ENCODE measurements at regions not wholly inside any gene's neighbourhood (a gene's known extent, or its start where the extent isn't known, plus 50 kb on each side); places are given as distances from the start of the nearest gene placed in this dataset.
"Not testable (repeated sequence)": the region's sequence is repeated elsewhere in the genome, so short reads cannot be mapped to it uniquely, and the experiment has no call there.

DNA sequence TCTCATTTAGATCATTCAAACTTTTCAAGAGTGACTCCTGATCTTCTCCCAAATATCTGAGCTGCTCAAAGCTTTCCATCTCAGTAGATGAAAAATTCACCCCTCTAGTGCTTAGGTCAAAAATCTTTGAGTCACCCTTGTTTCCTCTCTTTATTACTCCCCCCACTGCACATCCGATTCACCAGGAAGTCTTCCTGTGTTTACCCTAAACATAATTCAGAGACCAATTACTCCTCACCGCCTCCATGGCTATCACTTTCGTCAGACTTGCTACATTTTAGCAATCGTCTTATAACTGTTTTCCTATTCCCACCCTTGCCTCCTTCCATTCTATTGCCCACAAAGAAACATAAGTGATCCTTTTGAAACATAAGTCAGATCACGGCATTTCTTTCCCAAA, 94.8 kb downstream of the SPDYE17 start:
- POLR2A ChIA-PET, H3K27ac Mint-ChIP-seq, H3K9me3 Mint-ChIP-seq, DNase-seq, H3K36me3 Mint-ChIP-seq, H3K4me1 Mint-ChIP-seq, H3K4me3 Mint-ChIP-seq, ATAC-seq: not testable (repeated sequence)
- peaks cover 0 to 13% (median 4%) of the 10 kb centered on the region in 5 donors for H3K27me3 Mint-ChIP-seq

DNA sequence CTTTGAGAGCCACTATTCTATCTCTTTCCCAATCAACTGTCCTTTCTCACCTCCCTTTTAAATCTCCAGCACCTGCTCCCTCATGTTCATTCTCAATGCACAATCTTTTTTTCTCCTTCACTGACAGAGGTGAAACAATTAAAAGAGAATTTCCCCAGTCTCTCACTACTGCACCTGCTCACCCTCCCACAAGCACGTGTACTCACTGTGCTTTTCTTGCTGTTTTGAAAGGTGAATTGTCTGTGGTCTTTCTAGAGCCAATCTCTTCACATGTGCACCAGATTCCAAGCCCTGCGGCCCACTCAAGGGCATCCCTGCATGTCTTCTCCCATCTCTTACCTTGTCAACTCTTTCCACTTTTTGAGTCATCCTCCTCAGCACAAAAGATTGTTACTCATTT, 95.8 kb downstream of the SPDYE17 start:
- POLR2A ChIA-PET, H3K36me3 Mint-ChIP-seq, H3K4me1 Mint-ChIP-seq, H3K27ac Mint-ChIP-seq, DNase-seq, H3K4me3 Mint-ChIP-seq, H3K9me3 Mint-ChIP-seq, ATAC-seq: not testable (repeated sequence)
- H3K27me3 Mint-ChIP-seq = peaks cover 0 to 13% (median 4%) of the 10 kb centered on the region in 5 donors

DNA sequence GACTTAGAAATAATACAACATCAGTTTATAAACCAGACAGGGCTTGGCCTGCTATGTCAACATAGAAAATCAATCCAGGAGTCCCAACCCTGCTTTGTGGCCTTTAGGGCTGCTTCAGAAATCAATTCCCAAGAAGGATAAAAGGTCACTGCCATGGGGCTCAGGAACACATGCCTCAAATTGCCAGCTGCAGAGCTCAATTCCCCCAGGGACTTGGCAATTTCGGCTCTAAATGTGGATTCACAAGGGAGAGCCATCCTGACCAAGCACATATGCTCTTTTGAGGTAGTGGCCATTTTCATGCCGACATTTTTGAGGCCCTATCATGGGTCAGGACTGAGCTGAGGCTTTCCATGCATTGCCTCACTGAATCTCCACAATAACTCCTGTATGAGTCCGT, 97.5 kb downstream of the SPDYE17 start:
- POLR2A ChIA-PET, H3K4me3 Mint-ChIP-seq, DNase-seq, H3K36me3 Mint-ChIP-seq, ATAC-seq, H3K9me3 Mint-ChIP-seq, H3K27ac Mint-ChIP-seq, H3K4me1 Mint-ChIP-seq: not testable (repeated sequence)
- H3K27me3 Mint-ChIP-seq = peaks cover 0 to 17% (median 4%) of the 10 kb centered on the region in 5 donors

DNA sequence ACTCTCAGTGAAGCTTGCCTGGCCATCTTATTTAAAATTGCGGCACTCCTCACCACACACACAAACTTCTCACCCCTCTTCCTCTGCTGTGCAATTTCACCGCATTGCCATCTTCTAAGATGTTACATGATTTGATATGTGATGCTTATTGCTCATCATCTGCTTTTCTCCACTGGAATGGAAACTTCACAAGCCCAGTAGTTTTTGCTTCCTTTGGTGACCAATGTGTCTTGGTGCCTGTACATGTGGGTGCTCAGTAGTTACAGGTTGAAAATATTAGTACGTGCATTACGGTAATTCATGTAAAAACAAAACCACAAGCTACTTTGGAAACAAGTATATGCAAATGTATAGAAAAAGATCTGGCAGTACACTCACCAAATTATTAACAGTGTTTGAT, 99.2 kb downstream of the SPDYE17 start:
- H3K36me3 Mint-ChIP-seq, POLR2A ChIA-PET, DNase-seq, H3K4me1 Mint-ChIP-seq, H3K9me3 Mint-ChIP-seq, H3K4me3 Mint-ChIP-seq, ATAC-seq, H3K27ac Mint-ChIP-seq: not testable (repeated sequence)
- peaks cover 0 to 20% (median 4%) of the 10 kb centered on the region in 5 donors for H3K27me3 Mint-ChIP-seq

DNA sequence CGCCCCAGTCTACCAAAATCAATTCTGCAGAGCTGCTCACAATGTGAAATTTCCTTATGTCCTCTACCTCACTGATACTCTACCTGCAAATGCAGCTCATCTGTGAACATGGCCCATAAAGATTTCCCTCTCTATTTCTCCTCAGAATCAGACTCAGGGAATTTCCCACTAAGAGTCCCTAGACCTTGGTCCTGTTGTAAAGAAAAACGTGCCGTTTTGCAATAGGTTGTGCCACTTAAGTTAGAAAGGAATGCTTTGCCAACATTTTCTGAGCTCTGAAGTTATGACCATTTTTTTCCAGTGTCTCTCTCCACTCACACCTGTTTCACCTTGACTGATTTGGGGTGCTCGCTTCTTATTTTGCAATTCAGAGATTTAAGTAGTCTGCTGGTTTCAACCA, 100.7 kb downstream of the SPDYE17 start:
- H3K27ac Mint-ChIP-seq, POLR2A ChIA-PET, H3K9me3 Mint-ChIP-seq, H3K4me3 Mint-ChIP-seq, ATAC-seq, DNase-seq, H3K4me1 Mint-ChIP-seq, H3K36me3 Mint-ChIP-seq: not testable (repeated sequence)
- peaks cover 0 to 17% (median 0%) of the 10 kb centered on the region in 5 donors for H3K27me3 Mint-ChIP-seq

DNA sequence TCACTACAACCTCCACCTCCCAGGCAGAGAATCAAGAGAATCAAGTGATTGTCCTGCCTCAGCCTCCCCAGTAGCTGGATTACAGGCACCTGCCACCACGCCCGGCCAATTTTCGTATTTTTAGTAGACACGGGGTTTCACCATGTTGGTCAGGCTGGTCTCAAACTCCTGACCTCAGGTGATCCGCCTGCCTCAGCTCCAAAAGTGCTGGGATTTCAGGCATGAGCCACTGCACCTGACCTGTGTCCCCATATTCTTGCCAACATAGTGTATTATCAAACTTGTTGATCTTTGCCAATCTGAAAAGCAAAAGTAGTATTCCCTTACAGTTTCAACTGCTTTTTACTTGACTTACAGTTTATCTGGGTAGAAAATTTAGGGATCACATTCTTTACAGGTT, 101.7 kb downstream of the SPDYE17 start:
- POLR2A ChIA-PET, H3K4me3 Mint-ChIP-seq, H3K27ac Mint-ChIP-seq, H3K4me1 Mint-ChIP-seq, H3K9me3 Mint-ChIP-seq, H3K36me3 Mint-ChIP-seq, DNase-seq, ATAC-seq: not testable (repeated sequence)
- peaks cover 0 to 17% (median 0%) of the 10 kb centered on the region in 5 donors for H3K27me3 Mint-ChIP-seq

DNA sequence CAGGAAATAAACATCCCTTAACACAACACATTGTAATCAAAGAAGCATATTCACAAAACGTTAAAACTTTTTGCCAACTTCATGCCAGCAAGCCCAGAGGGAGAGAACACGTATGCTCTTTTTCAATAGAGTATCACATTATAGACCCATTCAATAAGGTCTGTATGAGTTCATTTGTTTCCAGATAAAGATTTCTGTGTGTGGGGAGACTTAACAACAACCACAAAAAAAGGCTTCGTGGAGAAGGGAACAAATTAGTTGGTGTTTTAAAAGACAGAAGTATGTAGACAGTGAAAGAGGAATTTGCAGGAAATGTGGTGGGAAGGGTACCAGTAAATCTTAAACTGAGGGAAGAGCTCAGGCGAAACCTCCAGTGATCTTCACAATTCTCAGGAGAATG, 103.4 kb downstream of the SPDYE17 start:
- H3K4me1 Mint-ChIP-seq, POLR2A ChIA-PET, ATAC-seq, H3K4me3 Mint-ChIP-seq, H3K27ac Mint-ChIP-seq, H3K36me3 Mint-ChIP-seq, DNase-seq, H3K9me3 Mint-ChIP-seq: not testable (repeated sequence)
- peaks cover 0 to 25% (median 4%) of the 10 kb centered on the region in 5 donors for H3K27me3 Mint-ChIP-seq

DNA sequence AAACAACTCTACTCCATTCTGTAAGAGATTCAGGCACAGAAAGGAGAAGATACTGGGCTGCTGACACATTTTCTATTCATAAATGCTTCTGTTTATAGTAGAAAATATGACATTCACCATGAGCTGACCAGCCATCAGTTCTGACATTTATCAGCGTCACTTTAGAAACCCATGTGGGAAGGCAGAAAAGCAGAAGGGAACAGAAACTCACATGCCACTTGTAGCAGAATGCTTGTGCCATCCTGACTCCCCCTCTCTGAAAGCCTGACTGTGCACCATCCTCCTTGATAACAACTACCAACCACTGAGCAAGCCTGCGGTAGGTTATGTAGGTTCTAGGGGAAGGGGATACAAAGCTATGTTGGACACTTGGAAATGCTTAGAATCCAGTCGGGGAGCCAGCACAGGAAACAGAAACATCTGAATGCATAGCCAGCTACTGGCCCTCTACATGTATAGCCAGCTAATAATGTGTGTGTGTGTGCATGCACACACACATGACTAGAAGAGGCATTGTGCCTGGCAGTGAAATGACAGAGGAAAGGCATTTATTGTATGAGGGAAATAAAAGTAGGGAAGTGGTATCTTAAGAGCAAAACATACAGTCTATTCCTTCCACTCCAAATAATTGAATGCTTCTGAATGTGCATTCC, 104.3 kb downstream of the SPDYE17 start:
- ATAC-seq, H3K4me1 Mint-ChIP-seq, POLR2A ChIA-PET, H3K36me3 Mint-ChIP-seq, H3K4me3 Mint-ChIP-seq, H3K9me3 Mint-ChIP-seq, H3K27ac Mint-ChIP-seq, DNase-seq: not testable (repeated sequence)
- peaks cover 0 to 24% (median 4%) of the 10 kb centered on the region in 5 donors for H3K27me3 Mint-ChIP-seq

DNA sequence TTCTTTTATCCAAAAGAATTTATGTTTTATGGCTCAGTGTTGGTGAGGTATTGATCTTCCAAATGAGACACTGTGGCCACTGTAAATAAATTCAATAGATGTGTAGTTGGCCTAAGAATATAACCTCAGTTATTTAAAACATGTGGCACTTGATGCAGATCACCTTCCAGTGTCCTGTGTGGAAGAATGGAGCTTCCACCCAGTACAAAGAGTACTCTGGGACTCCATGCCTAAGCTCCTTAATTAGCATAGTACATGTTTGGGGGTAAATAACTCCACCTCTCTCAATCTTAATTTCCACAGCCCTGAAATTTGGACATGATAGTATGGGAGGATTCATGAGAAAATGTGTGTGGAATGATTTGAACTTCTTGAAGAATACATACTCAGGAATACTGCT, 105.7 kb downstream of the SPDYE17 start:
- H3K27ac Mint-ChIP-seq, DNase-seq, H3K9me3 Mint-ChIP-seq, H3K4me3 Mint-ChIP-seq, POLR2A ChIA-PET, H3K36me3 Mint-ChIP-seq, ATAC-seq, H3K4me1 Mint-ChIP-seq: not testable (repeated sequence)
- peaks cover 0 to 30% (median 6%) of the 10 kb centered on the region in 5 donors for H3K27me3 Mint-ChIP-seq

DNA sequence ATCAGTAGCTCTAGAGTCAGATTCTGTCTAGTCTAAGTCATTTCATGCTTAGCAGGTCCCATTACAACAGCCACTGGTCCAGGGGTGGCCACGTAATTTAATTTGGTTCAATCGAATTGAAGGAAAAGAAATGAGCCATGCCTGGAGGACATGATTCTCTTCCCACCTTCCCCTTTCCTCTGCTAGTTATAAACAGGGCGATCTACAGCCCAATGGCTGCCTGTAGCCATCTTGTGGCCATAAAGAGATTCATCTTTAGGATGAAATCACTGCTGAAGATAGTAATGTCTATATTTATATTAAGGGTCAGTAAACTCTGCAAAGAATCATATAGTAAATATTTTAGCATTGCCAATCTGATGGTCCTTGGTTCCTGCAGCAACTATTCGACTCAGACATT, 107.4 kb downstream of the SPDYE17 start:
- H3K9me3 Mint-ChIP-seq, H3K4me1 Mint-ChIP-seq, ATAC-seq, DNase-seq, H3K27ac Mint-ChIP-seq, H3K4me3 Mint-ChIP-seq, H3K36me3 Mint-ChIP-seq, POLR2A ChIA-PET: not testable (repeated sequence)
- H3K27me3 Mint-ChIP-seq = peaks cover 0 to 29% (median 6%) of the 10 kb centered on the region in 5 donors

DNA sequence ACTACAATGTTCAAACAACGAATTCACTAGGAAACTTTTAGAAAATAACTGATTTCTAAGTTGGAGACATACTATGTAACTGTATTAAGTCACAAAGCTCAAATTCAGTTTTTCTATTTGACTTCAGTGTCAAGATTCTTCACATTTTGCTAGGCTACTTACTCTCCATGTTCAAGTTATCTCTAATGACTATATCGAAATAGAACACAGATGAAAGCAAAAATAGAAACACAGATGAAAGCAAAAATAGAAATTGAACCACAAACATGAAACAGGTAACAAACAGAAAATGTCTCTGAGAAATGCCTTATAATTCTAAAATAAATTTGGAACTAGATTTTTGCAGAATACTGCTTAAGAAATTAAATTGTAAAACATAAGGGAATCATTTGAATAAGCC, 113.5 kb downstream of the SPDYE17 start:
- H3K9me3 Mint-ChIP-seq, POLR2A ChIA-PET, H3K4me3 Mint-ChIP-seq, ATAC-seq, H3K36me3 Mint-ChIP-seq, DNase-seq, H3K27ac Mint-ChIP-seq, H3K4me1 Mint-ChIP-seq: not testable (repeated sequence)
- H3K27me3 Mint-ChIP-seq = peaks cover 0 to 19% (median 2%) of the 10 kb centered on the region in 5 donors

DNA sequence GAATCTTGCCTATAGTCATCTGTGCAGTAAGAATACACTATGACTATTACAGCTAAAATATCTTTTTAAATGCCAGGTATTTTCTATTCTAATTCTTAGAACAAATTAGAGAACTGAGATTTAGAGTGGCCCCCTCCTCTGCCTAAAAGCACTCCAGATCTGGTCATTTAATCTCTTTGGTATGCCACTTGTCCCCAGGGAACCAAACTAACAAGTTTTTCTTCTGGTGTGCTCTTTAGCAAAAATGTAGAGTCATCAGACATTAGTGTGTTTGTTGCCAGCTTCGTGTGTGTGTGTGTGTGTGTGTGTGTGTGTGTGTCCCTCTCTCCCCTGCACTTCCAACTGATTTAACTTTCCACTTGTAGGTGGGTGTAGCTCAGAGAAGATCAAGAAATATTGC, 117.8 kb downstream of the SPDYE17 start:
- H3K27me3 Mint-ChIP-seq, ATAC-seq, H3K36me3 Mint-ChIP-seq, H3K9me3 Mint-ChIP-seq, H3K27ac Mint-ChIP-seq, POLR2A ChIA-PET, H3K4me3 Mint-ChIP-seq, DNase-seq: not testable (repeated sequence)
- H3K4me1 Mint-ChIP-seq = peaks cover 4 to 12% (median 9%) of the 10 kb centered on the region in 4 donors

DNA sequence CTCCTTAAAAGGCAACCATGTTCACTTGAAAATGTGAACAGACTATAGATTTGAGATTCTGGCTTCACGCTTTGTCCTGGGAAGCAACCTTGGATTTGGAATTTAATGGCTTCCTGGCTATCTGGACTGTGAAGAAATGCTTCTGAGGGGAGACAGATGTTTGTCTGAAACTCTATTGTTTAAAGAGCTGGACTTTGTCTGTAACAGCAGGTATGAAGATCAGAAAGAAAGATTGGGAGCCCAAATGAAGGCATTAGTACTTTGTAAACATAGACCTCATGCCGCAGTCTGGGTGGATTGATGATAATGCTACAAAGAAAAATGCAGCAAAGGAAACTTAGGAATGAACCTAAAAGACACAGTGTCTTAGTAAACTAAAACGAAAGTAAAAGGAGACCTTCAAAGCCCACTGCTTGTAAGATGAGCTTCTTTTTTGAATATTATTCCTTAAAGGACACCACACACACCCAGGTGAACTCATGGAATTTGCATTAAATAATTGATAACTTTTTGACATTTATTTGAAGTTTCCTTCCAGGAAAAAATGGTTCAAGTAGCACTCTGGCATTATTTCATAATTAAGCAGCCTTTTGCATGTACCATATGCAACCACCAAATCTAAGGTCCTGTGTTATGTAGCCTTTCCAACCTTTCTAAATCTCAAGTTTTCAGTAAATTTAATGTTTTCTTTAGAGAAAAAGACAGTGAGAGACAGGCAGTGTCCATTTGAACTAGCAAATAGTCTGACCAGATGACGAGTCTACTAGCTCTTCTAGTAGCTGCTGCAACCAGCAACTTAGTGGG, 119.9 kb downstream of the SPDYE17 start:
- Mint-ChIP-seq H3K4me1 (peaks cover 4 to 12% (median 10%) of the 10 kb centered on the region in 4 donors), H3K4me3 (peak overlapping the region; percentile 70 to 87 (median 84)), H3K27ac (peak overlapping the region in 9 of 10 donors; percentile 21 to 86 (median 71))
- H3K36me3 Mint-ChIP-seq, H3K9me3 Mint-ChIP-seq, POLR2A ChIA-PET, H3K27me3 Mint-ChIP-seq: not testable (repeated sequence)
- ATAC-seq (peak; percentile 37 to 44), DNase-seq (peak in 3 of 10 donors; percentile 8 to 21 (median 15))

Data from naive thymus-derived CD8-positive, alpha-beta T cell (primary cell).